ENCODE measurements at regions not wholly inside any gene's neighbourhood (a gene's known extent, or its start where the extent isn't known, plus 50 kb on each side); places are given as distances from the start of the nearest gene placed in this dataset.
"Not testable (repeated sequence)": the region's sequence is repeated elsewhere in the genome, so short reads cannot be mapped to it uniquely, and the experiment has no call there.

GRCh38 chr7:93739424-93739823 lies 151.1 kb downstream of the TFPI2 start:
- Histone ChIP-seq H3K36me3 (ENCODE audit: insufficient read depth, low read depth, low read length) (no peaks in the 10 kb centered on the region), H3K4me1 (ENCODE audit: insufficient read depth, low read length) (no peaks in the 10 kb centered on the region), H3K9ac (ENCODE audit: low read depth, low read length) (no peak overlapping the region), H3K27me3 (ENCODE audit: insufficient read depth, low read length) (no peaks in the 10 kb centered on the region), H3K9me3 (ENCODE audit: insufficient read depth, low read depth, low read length) (no peaks in the 10 kb centered on the region), H3K4me3 (ENCODE audit: low read length) (no peak overlapping the region), H3K27ac (ENCODE audit: low read length) (no peak overlapping the region)

- no peak overlapping the region for H3K4me3 ChIP-seq (ENCODE audit: low read length)
- no peaks in the 10 kb centered on the region for H3K36me3 ChIP-seq (ENCODE audit: insufficient read depth, low read depth, low read length)
- no peaks in the 10 kb centered on the region for H3K4me1 ChIP-seq (ENCODE audit: insufficient read depth, low read length)
- H3K27ac ChIP-seq (ENCODE audit: low read length) = no peak overlapping the region
- no peaks in the 10 kb centered on the region for H3K27me3 ChIP-seq (ENCODE audit: insufficient read depth, low read length)
- H3K9me3 ChIP-seq (ENCODE audit: insufficient read depth, low read depth, low read length) = no peaks in the 10 kb centered on the region
- H3K9ac ChIP-seq (ENCODE audit: low read depth, low read length) = no peak overlapping the region
Observed at GRCh38 chr7:93737953-93738352, 152.6 kb downstream of the TFPI2 start.

GRCh38 chr7:93736668-93737369 lies 153.7 kb downstream of the TFPI2 start:
- Histone ChIP-seq H3K36me3 (ENCODE audit: insufficient read depth, low read depth, low read length) (no peaks in the 10 kb centered on the region), H3K4me3 (ENCODE audit: low read length) (no peak overlapping the region), H3K9ac (ENCODE audit: low read depth, low read length) (no peak overlapping the region), H3K9me3 (ENCODE audit: insufficient read depth, low read depth, low read length) (no peaks in the 10 kb centered on the region; the same call in 1 of the 2 replicates), H3K4me1 (ENCODE audit: insufficient read depth, low read length) (no peaks in the 10 kb centered on the region), H3K27ac (ENCODE audit: low read length) (no peak overlapping the region), H3K27me3 (ENCODE audit: insufficient read depth, low read length) (no peaks in the 10 kb centered on the region)

- H3K36me3 ChIP-seq (ENCODE audit: insufficient read depth, low read depth, low read length) = no peaks in the 10 kb centered on the region
Observed at GRCh38 chr7:93728292-93728691, 153.8 kb upstream of the CALCR start.

GRCh38 chr7:93725954-93726353 lies 151.4 kb upstream of the CALCR start:
- H3K36me3 ChIP-seq (ENCODE audit: insufficient read depth, low read depth, low read length) = no peaks in the 10 kb centered on the region
- no peak overlapping the region for H3K9ac ChIP-seq (ENCODE audit: low read depth, low read length)
- H3K4me1 ChIP-seq (ENCODE audit: insufficient read depth, low read length) = no peaks in the 10 kb centered on the region
- H3K4me3 ChIP-seq (ENCODE audit: low read length) = no peak overlapping the region
- no peaks in the 10 kb centered on the region for H3K27me3 ChIP-seq (ENCODE audit: insufficient read depth, low read length)
- no peaks in the 10 kb centered on the region for H3K9me3 ChIP-seq (ENCODE audit: insufficient read depth, low read depth, low read length)
- H3K27ac ChIP-seq (ENCODE audit: low read length) = no peak overlapping the region

More at GRCh38 chr7:93728292-93728691, 153.8 kb upstream of the CALCR start:
- Histone ChIP-seq H3K4me1 (ENCODE audit: insufficient read depth, low read length) (no peaks in the 10 kb centered on the region), H3K4me3 (ENCODE audit: low read length) (no peak overlapping the region), H3K27ac (ENCODE audit: low read length) (no peak overlapping the region), H3K27me3 (ENCODE audit: insufficient read depth, low read length) (no peaks in the 10 kb centered on the region), H3K9me3 (ENCODE audit: insufficient read depth, low read depth, low read length) (no peaks in the 10 kb centered on the region; the same call in 1 of the 2 replicates), H3K9ac (ENCODE audit: low read depth, low read length) (no peak overlapping the region)

- H3K27me3 ChIP-seq (ENCODE audit: insufficient read depth, low read length) = no peaks in the 10 kb centered on the region
- no peaks in the 10 kb centered on the region for H3K9me3 ChIP-seq (ENCODE audit: insufficient read depth, low read depth, low read length)
- no peak overlapping the region for H3K4me3 ChIP-seq (ENCODE audit: low read length)
- no peaks in the 10 kb centered on the region for H3K4me1 ChIP-seq (ENCODE audit: insufficient read depth, low read length)
- no peak overlapping the region for H3K27ac ChIP-seq (ENCODE audit: low read length)
- H3K9ac ChIP-seq (ENCODE audit: low read depth, low read length) = no peak overlapping the region
- no peaks in the 10 kb centered on the region for H3K36me3 ChIP-seq (ENCODE audit: insufficient read depth, low read depth, low read length)
Observed at GRCh38 chr7:93723424-93724124, 149.1 kb upstream of the CALCR start.

- Histone ChIP-seq H3K9ac (ENCODE audit: low read depth, low read length) (no peak overlapping the region), H3K27me3 (ENCODE audit: insufficient read depth, low read length) (no peaks in the 10 kb centered on the region), H3K4me3 (ENCODE audit: low read length) (no peak overlapping the region), H3K9me3 (ENCODE audit: insufficient read depth, low read depth, low read length) (no peaks in the 10 kb centered on the region), H3K4me1 (ENCODE audit: insufficient read depth, low read length) (no peaks in the 10 kb centered on the region), H3K27ac (ENCODE audit: low read length) (no peak overlapping the region), H3K36me3 (ENCODE audit: insufficient read depth, low read depth, low read length) (no peaks in the 10 kb centered on the region)
Observed at GRCh38 chr7:93720106-93720505, 145.6 kb upstream of the CALCR start.

GRCh38 chr7:93719546-93719945 lies 145.0 kb upstream of the CALCR start:
- Histone ChIP-seq H3K9me3 (ENCODE audit: insufficient read depth, low read depth, low read length) (no peaks in the 10 kb centered on the region), H3K36me3 (ENCODE audit: insufficient read depth, low read depth, low read length) (no peaks in the 10 kb centered on the region), H3K4me3 (ENCODE audit: low read length) (no peak overlapping the region), H3K27me3 (ENCODE audit: insufficient read depth, low read length) (no peaks in the 10 kb centered on the region), H3K9ac (ENCODE audit: low read depth, low read length) (no peak overlapping the region), H3K27ac (ENCODE audit: low read length) (no peak overlapping the region), H3K4me1 (ENCODE audit: insufficient read depth, low read length) (no peaks in the 10 kb centered on the region)

- no peaks in the 10 kb centered on the region for H3K27me3 ChIP-seq (ENCODE audit: insufficient read depth, low read length)
- no peak overlapping the region for H3K27ac ChIP-seq (ENCODE audit: low read length)
- no peaks in the 10 kb centered on the region for H3K36me3 ChIP-seq (ENCODE audit: insufficient read depth, low read depth, low read length)
- no peak overlapping the region for H3K9ac ChIP-seq (ENCODE audit: low read depth, low read length)
- H3K4me1 ChIP-seq (ENCODE audit: insufficient read depth, low read length) = no peaks in the 10 kb centered on the region
- no peak overlapping the region for H3K4me3 ChIP-seq (ENCODE audit: low read length)
- no peaks in the 10 kb centered on the region for H3K9me3 ChIP-seq (ENCODE audit: insufficient read depth, low read depth, low read length)
Observed at GRCh38 chr7:93717217-93717900, 142.8 kb upstream of the CALCR start.

- no peaks in the 10 kb centered on the region for H3K36me3 ChIP-seq (ENCODE audit: insufficient read depth, low read depth, low read length)
- H3K4me1 ChIP-seq (ENCODE audit: insufficient read depth, low read length) = no peaks in the 10 kb centered on the region
- H3K4me3 ChIP-seq (ENCODE audit: low read length) = no peak overlapping the region
- no peak overlapping the region for H3K9ac ChIP-seq (ENCODE audit: low read depth, low read length)
- H3K27me3 ChIP-seq (ENCODE audit: insufficient read depth, low read length) = no peaks in the 10 kb centered on the region
- H3K27ac ChIP-seq (ENCODE audit: low read length) = no peak overlapping the region
- no peaks in the 10 kb centered on the region for H3K9me3 ChIP-seq (ENCODE audit: insufficient read depth, low read depth, low read length)
Observed at GRCh38 chr7:93715234-93715633, 140.7 kb upstream of the CALCR start.

GRCh38 chr7:93711926-93712325 lies 137.4 kb upstream of the CALCR start:
- H3K9me3 ChIP-seq (ENCODE audit: insufficient read depth, low read depth, low read length) = no peaks in the 10 kb centered on the region
- no peaks in the 10 kb centered on the region for H3K27me3 ChIP-seq (ENCODE audit: insufficient read depth, low read length)
- no peaks in the 10 kb centered on the region for H3K36me3 ChIP-seq (ENCODE audit: insufficient read depth, low read depth, low read length)
- H3K4me3 ChIP-seq (ENCODE audit: low read length) = no peak overlapping the region
- H3K27ac ChIP-seq (ENCODE audit: low read length) = no peak overlapping the region
- H3K9ac ChIP-seq (ENCODE audit: low read depth, low read length) = no peak overlapping the region
- no peaks in the 10 kb centered on the region for H3K4me1 ChIP-seq (ENCODE audit: insufficient read depth, low read length)

GRCh38 chr7:93708255-93708654 lies 133.7 kb upstream of the CALCR start:
- not testable (repeated sequence) for H3K36me3 ChIP-seq (ENCODE audit: insufficient read depth, low read depth, low read length); H3K9ac ChIP-seq (ENCODE audit: low read depth, low read length); H3K4me3 ChIP-seq (ENCODE audit: low read length); H3K9me3 ChIP-seq (ENCODE audit: insufficient read depth, low read depth, low read length); H3K27me3 ChIP-seq (ENCODE audit: insufficient read depth, low read length); H3K27ac ChIP-seq (ENCODE audit: low read length); H3K4me1 ChIP-seq (ENCODE audit: insufficient read depth, low read length)

Measured in iPS-20b (cell line).